ENCODE measurements at regions not wholly inside any gene's neighbourhood (a gene's known extent, or its start where the extent isn't known, plus 50 kb on each side); places are given as distances from the start of the nearest gene placed in this dataset.

- no peak for TF ChIP-seq EP300 (IDR thresholded peaks at IDR 0.05)
- no peak for TF ChIP-seq CTCF (IDR thresholded peaks at IDR 0.05)
Measured at GRCh38 chr12:127590868-127591267, 676.1 kb upstream of the TMEM132C start.
